H9 (cell line): ENCODE measurements at regions not wholly inside any gene's neighbourhood (a gene's known extent, or its start where the extent isn't known, plus 50 kb on each side); places are given as distances from the start of the nearest gene placed in this dataset.

Experiments
- DNase-seq: peaks from one replicate; pipeline ENCODE4 v3.0.0-alpha.2; 2017
- H2AFZ ChIP-seq: one replicate; pipeline ENCODE4 v1.6.1; 2013; ENCODE audit warnings: mild to moderate bottlenecking, low read length, control low read depth, moderate library complexity
- H2AK5ac ChIP-seq: 2 replicates; pipeline ENCODE4 v1.6.1; 2013; ENCODE audit warnings: low read length, control low read depth, mixed read lengths; ENCODE audit not compliant: insufficient read length
- H2BK120ac ChIP-seq: one replicate; pipeline ENCODE4 v1.6.1; 2013; ENCODE audit warnings: low read depth, mild to moderate bottlenecking, low read length, control low read depth, inconsistent platforms; ENCODE audit not compliant: poor library complexity, severe bottlenecking
- H2BK12ac ChIP-seq: 2 replicates; pipeline ENCODE4 v1.6.1; 2013; ENCODE audit warnings: low read length, control low read depth, mixed read lengths, low read depth; ENCODE audit not compliant: insufficient read length
- H2BK15ac ChIP-seq: 2 replicates; pipeline ENCODE4 v1.6.1; 2013; ENCODE audit warnings: low read depth, low read length, control low read depth
- H2BK20ac ChIP-seq: one replicate; pipeline ENCODE4 v1.6.1; 2013; ENCODE audit warnings: low read depth, mild to moderate bottlenecking, low read length, control low read depth, inconsistent platforms; ENCODE audit not compliant: poor library complexity, severe bottlenecking
- H2BK5ac ChIP-seq: 2 replicates; pipeline ENCODE4 v1.6.1; 2013; ENCODE audit warnings: low read length, control low read depth, mixed read lengths; ENCODE audit not compliant: insufficient read length
- H3K14ac ChIP-seq: 2 replicates; pipeline ENCODE4 v1.6.1; 2013; ENCODE audit warnings: low read length, control low read depth; ENCODE audit not compliant: insufficient read depth
- H3K18ac ChIP-seq: 2 replicates; pipeline ENCODE4 v1.6.1; 2013; ENCODE audit warnings: low read depth, mild to moderate bottlenecking, mixed read lengths, low read length, control low read depth; ENCODE audit not compliant: insufficient read length
- H3K23ac ChIP-seq: 2 replicates; pipeline ENCODE4 v1.6.1; 2013; ENCODE audit warnings: low read length, control low read depth, mixed read lengths, low read depth; ENCODE audit not compliant: insufficient read length
- H3K23me2 ChIP-seq: 2 replicates; pipeline ENCODE4 v1.6.1; 2013; ENCODE audit warnings: low read depth, mild to moderate bottlenecking, mixed read lengths, low read length, control low read depth; ENCODE audit not compliant: insufficient read length, poor library complexity, severe bottlenecking
- H3K27ac ChIP-seq: 2 replicates; pipeline ENCODE4 v1.5.1; 2013; ENCODE audit warnings: low read length, control low read depth, mixed read lengths, low read depth; ENCODE audit not compliant: insufficient read length
- H3K27me3 ChIP-seq: 2 replicates; pipeline ENCODE4 v1.6.1; 2013; ENCODE audit warnings: low read length, control low read depth, inconsistent platforms; ENCODE audit not compliant: insufficient read depth
- H3K4ac ChIP-seq: 2 replicates; pipeline ENCODE4 v1.6.1; 2013; ENCODE audit warnings: low read depth, mild to moderate bottlenecking, control low read depth, inconsistent platforms, low read length, moderate library complexity
- H3K4me1 ChIP-seq: 2 replicates; pipeline ENCODE4 v1.6.1; 2013; ENCODE audit warnings: low read length, control low read depth, inconsistent platforms; ENCODE audit not compliant: insufficient read depth
- H3K4me2 ChIP-seq: 2 replicates; pipeline ENCODE4 v1.6.1; 2013; ENCODE audit warnings: low read length, control low read depth, mixed read lengths; ENCODE audit not compliant: insufficient read length, insufficient read depth
- H3K56ac ChIP-seq: 2 replicates; pipeline ENCODE4 v1.6.1; 2013; ENCODE audit warnings: low read depth, mild to moderate bottlenecking, mixed read lengths, low read length, control low read depth; ENCODE audit not compliant: insufficient read length
- H3K79me1 ChIP-seq: 2 replicates; pipeline ENCODE4 v1.6.1; 2013; ENCODE audit warnings: low read depth, mild to moderate bottlenecking, moderate library complexity, low read length, control low read depth, inconsistent platforms; ENCODE audit not compliant: insufficient read depth, poor library complexity, severe bottlenecking
- H3K79me2 ChIP-seq: 2 replicates; pipeline ENCODE4 v1.6.1; 2013; ENCODE audit warnings: low read length, control low read depth, inconsistent platforms; ENCODE audit not compliant: insufficient read depth
- H3K9ac ChIP-seq: 2 replicates; pipeline ENCODE4 v1.6.1; 2013; ENCODE audit warnings: low read length, control low read depth, mixed read lengths; ENCODE audit not compliant: insufficient read length; ENCODE audit errors: extremely low read depth
- H3K9me3 ChIP-seq: one replicate; pipeline ENCODE4 v1.6.1; 2013; ENCODE audit warnings: low read depth, low read length, inconsistent platforms; ENCODE audit not compliant: control insufficient read depth
- H3T11ph ChIP-seq: one replicate; pipeline ENCODE4 v1.6.1; 2013; ENCODE audit warnings: mild to moderate bottlenecking, low read length, control low read depth, inconsistent platforms
- H4K20me1 ChIP-seq: one replicate; pipeline ENCODE4 v1.6.1; 2013; ENCODE audit not compliant: control insufficient read depth, insufficient read length, insufficient read depth
- H4K5ac ChIP-seq: 2 replicates; pipeline ENCODE4 v1.6.1; 2013; ENCODE audit warnings: low read depth, mild to moderate bottlenecking, mixed read lengths, low read length, control low read depth; ENCODE audit not compliant: insufficient read length
- H4K8ac ChIP-seq: replicated peaks from 2 replicates; pipeline ENCODE4 v1.6.1; 2013; ENCODE audit warnings: low read length, control low read depth, mixed read lengths, low read depth; ENCODE audit not compliant: insufficient read length
- H4K91ac ChIP-seq: 2 replicates; pipeline ENCODE4 v1.6.1; 2013; ENCODE audit warnings: low read depth, mild to moderate bottlenecking, moderate library complexity, mixed read lengths, low read length, control low read depth; ENCODE audit not compliant: insufficient read length
- H3K27ac Mint-ChIP-seq, 3 experiments: 2 replicates in 2 of 3; 3 replicates in 1 of 3; pipeline ENCODE4 v1.8.0; 2020 to 2021; ENCODE audit warnings: mixed read lengths in 3 of 3, mild to moderate bottlenecking in 1 of 3, moderate library complexity in 1 of 3
- H3K27me3 Mint-ChIP-seq: 2 replicates; pipeline ENCODE4 v1.8.0; 2021; ENCODE audit warnings: low read depth, mild to moderate bottlenecking, moderate library complexity, mixed read lengths
- H3K36me3 Mint-ChIP-seq, 3 experiments: 2 replicates in 2 of 3; 3 replicates in 1 of 3; pipeline ENCODE4 v1.8.0; 2020 to 2021; ENCODE audit warnings: low read depth in 3 of 3, mixed read lengths in 3 of 3; ENCODE audit not compliant: insufficient read depth in 1 of 3
- H3K4me1 Mint-ChIP-seq, 2 experiments: 2 replicates each; pipeline ENCODE4 v1.8.0; 2020; ENCODE audit warnings: mixed read lengths in 2 of 2
- H3K4me3 Mint-ChIP-seq, 2 experiments: 2 replicates in 1 of 2; 3 replicates in 1 of 2; pipeline ENCODE4 v1.8.0; 2020 to 2021; ENCODE audit warnings: mild to moderate bottlenecking in 2 of 2, mixed read lengths in 2 of 2, moderate library complexity in 1 of 2
- H3K9me3 Mint-ChIP-seq, 2 experiments: 2 replicates in 1 of 2; 3 replicates in 1 of 2; pipeline ENCODE4 v1.8.0; 2020; ENCODE audit warnings: mild to moderate bottlenecking in 2 of 2, mixed read lengths in 2 of 2, moderate library complexity in 1 of 2
- WGBS: extraction: QIAGEN DNeasy Blood & Tissue Kit; methylation state at CpG from one replicate; pipeline ENCODE4 v1.1.7; 2013; ENCODE audit warnings: missing lambda C conversion rate, low lambda C conversion rate, mixed read lengths; ENCODE audit not compliant: insufficient read length; ENCODE audit errors: extremely low coverage; 5-methylcytosine and 5-hydroxymethylcytosine counted together
- TF ChIP-seq, protein P1 (sequence below): fragments of 200-600 bp; sonication (generic); conservative IDR thresholded peaks from 3 replicates; pipeline ENCODE4 v1.8.0; 2021; ENCODE audit warnings: antibody characterized with exemption, mild to moderate bottlenecking

DNA sequence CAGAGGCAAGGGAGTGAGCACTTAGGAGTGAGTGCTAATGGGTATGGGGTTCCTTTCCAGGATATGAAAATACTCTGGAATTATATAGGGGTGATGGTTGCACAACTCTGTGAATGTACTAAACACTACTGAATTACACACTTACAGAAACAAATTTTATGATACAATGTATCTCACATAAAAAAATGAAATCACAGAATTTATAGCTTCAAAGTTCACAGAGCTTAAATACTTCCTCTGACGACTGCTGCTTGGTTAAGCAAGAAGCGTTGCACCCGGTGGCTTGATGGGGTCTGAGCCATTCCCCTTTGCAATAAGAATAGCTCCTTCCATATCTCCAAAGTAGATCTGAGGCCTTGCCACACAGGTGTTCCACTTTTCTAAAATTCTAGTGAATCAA is 835.1 kb downstream of the TSN start:
- no peak overlapping the region for H3K18ac ChIP-seq
- H3K36me3 Mint-ChIP-seq: peaks cover 0 to 6% (median 2%) of the 10 kb centered on the region in 3 experiments; a peak in 4 of 7 replicates
- no peak overlapping the region for H3K4me2 ChIP-seq
- no peak overlapping the region for H2AK5ac ChIP-seq
- no peak overlapping the region for H3K9ac ChIP-seq
- WGBS: no CpG with 5 or more reads among the region's 3 CpGs
- no peaks in the 10 kb centered on the region for H3K79me1 ChIP-seq
- H3K9me3 Mint-ChIP-seq: no peaks in the 10 kb centered on the region; a peak in 1 of 5 replicates
- no peaks in the 10 kb centered on the region for H3K23me2 ChIP-seq
- H3K4me3 Mint-ChIP-seq: no peak overlapping the region
- H3K56ac ChIP-seq: no peak overlapping the region
- H3K14ac ChIP-seq: no peak overlapping the region
- no peaks in the 10 kb centered on the region for H3K27me3 Mint-ChIP-seq
- no peak for DNase-seq
- H2BK20ac ChIP-seq: no peak overlapping the region
- no peaks in the 10 kb centered on the region for H3K79me2 ChIP-seq
- H3K27me3 ChIP-seq: no peaks in the 10 kb centered on the region
- no peak overlapping the region for H3K23ac ChIP-seq
- no peak overlapping the region for H3K27ac Mint-ChIP-seq
- H3K4ac ChIP-seq: no peak overlapping the region
- H2AFZ ChIP-seq: no peak overlapping the region
- H2BK15ac ChIP-seq: no peak overlapping the region
- TF ChIP-seq, protein P1, sequence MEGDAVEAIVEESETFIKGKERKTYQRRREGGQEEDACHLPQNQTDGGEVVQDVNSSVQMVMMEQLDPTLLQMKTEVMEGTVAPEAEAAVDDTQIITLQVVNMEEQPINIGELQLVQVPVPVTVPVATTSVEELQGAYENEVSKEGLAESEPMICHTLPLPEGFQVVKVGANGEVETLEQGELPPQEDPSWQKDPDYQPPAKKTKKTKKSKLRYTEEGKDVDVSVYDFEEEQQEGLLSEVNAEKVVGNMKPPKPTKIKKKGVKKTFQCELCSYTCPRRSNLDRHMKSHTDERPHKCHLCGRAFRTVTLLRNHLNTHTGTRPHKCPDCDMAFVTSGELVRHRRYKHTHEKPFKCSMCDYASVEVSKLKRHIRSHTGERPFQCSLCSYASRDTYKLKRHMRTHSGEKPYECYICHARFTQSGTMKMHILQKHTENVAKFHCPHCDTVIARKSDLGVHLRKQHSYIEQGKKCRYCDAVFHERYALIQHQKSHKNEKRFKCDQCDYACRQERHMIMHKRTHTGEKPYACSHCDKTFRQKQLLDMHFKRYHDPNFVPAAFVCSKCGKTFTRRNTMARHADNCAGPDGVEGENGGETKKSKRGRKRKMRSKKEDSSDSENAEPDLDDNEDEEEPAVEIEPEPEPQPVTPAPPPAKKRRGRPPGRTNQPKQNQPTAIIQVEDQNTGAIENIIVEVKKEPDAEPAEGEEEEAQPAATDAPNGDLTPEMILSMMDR: no peak
- H4K91ac ChIP-seq: no peak overlapping the region
- H3K27ac ChIP-seq: no peak overlapping the region
- H2BK12ac ChIP-seq: no peak overlapping the region
- H2BK120ac ChIP-seq: no peak overlapping the region
- no peak overlapping the region for H4K8ac ChIP-seq
- peaks cover 0 to 3% of the 10 kb centered on the region in 2 experiments; a peak in 2 of 4 replicates for H3K4me1 Mint-ChIP-seq
- H2BK5ac ChIP-seq: no peak overlapping the region
- H3K4me1 ChIP-seq: no peaks in the 10 kb centered on the region
- no peak overlapping the region for H4K5ac ChIP-seq
- H4K20me1 ChIP-seq: no peaks in the 10 kb centered on the region
- no peak overlapping the region for H3T11ph ChIP-seq
- no peaks in the 10 kb centered on the region for H3K9me3 ChIP-seq
